SK-N-MC (cell line): ENCODE measurements at regions not wholly inside any gene's neighbourhood (a gene's known extent, or its start where the extent isn't known, plus 50 kb on each side); places are given as distances from the start of the nearest gene placed in this dataset.
"Not testable (repeated sequence)": the region's sequence is repeated elsewhere in the genome, so short reads cannot be mapped to it uniquely, and the experiment has no call there.

ENCODE experiments used
- DNase-seq: peaks from one replicate; pipeline ENCODE4 v3.0.0-alpha.2; 2011; ENCODE audit warnings: low read depth, low spot score
- H3K27ac ChIP-seq: fragments of 200-600 bp; sonication (generic); 2 replicates; pipeline ENCODE4 v1.5.1; 2016; ENCODE audit warnings: mixed run types
- H3K36me3 ChIP-seq: fragments of 200-600 bp; sonication (generic); 2 replicates; pipeline ENCODE4 v1.6.1; 2017; ENCODE audit warnings: antibody characterized with exemption, low read length, mixed read lengths; ENCODE audit not compliant: insufficient read depth
- H3K4me3 ChIP-seq: fragments of 200-600 bp; sonication (generic); 2 replicates; pipeline ENCODE4 v1.5.1; 2016
- H3K9ac ChIP-seq: fragments of 200-600 bp; sonication (generic); 2 replicates; pipeline ENCODE4 v1.8.0; 2017; ENCODE audit warnings: mixed run types, mixed read lengths; ENCODE audit not compliant: insufficient read length
- H3K9me3 ChIP-seq: fragments of 200-600 bp; sonication (generic); 2 replicates; pipeline ENCODE4 v1.6.1; 2017; ENCODE audit warnings: low read depth, mild to moderate bottlenecking, antibody characterized with exemption, low read length, moderate library complexity, mixed read lengths
- EZH2 ChIP-seq: fragments of 200-600 bp; sonication (generic); IDR thresholded peaks from one replicate; pipeline ENCODE4 v1.6.1; 2017; ENCODE audit warnings: antibody characterized with exemption
- FOXP2 ChIP-seq: optimal IDR thresholded peaks from 2 replicates; pipeline ENCODE3; 2011; ENCODE audit warnings: mild to moderate bottlenecking, moderate library complexity; ENCODE audit not compliant: insufficient read depth; ENCODE audit errors: extremely low read length, control extremely low read depth
- POLR2AphosphoS5 ChIP-seq: IDR thresholded peaks from 2 replicates; pipeline ENCODE4 v1.6.1; 2012; ENCODE audit warnings: mild to moderate bottlenecking, low read depth, low read length, borderline replicate concordance

DNA sequence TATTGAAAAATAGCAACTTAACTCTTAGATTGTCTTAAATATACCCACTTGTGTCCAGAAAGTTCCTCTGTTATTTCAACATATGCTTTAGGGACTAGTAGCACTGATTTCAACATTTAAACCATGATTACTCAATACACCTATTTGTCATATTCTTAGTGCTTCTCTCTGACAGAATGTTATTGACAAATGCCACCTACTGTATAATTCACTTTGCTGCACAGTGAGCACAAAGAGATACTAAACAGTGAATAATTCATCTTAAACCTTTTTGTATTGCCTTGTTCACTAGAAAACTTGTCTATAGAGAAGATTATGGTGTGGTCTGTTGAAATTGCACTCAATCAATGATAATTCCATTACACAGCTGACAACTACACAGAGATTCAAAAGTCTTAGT is 692.6 kb downstream of the PCDH17 start:
- DNase-seq = no peak
- TF ChIP-seq FOXP2 (no peak), POLR2AphosphoS5 (no peak), EZH2 (no peak)
- H3K4me3 ChIP-seq = no peak overlapping the region

DNA sequence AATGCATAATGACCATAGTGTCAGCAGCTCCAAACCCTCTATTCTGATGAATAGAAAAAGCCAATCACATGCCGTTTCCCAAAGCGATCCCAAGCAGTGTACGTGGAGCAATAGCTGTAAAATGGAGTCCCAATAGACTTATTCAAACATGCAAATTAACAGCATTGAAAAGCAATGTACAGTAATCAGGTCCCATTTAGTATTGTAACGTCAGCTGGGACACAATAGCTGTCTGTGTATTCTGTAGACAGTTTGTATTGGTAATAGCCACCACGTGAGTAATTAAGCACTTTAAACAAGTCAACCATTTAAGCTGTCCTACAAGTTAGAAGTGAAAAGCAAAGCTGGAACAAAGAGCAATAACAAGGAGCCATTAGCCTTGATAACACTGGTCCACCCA is 698.2 kb downstream of the PCDH17 start:
- no peak overlapping the region for H3K4me3 ChIP-seq
- TF ChIP-seq EZH2 (no peak), FOXP2 (no peak), POLR2AphosphoS5 (no peak)
- no peaks in the 10 kb centered on the region for H3K9me3 ChIP-seq
- no peaks in the 10 kb centered on the region for H3K36me3 ChIP-seq
- H3K9ac ChIP-seq = no peak overlapping the region
- no peak overlapping the region for H3K27ac ChIP-seq
- no peak for DNase-seq

More for the DNA sequence above, 692.6 kb downstream of the PCDH17 start:
- H3K36me3 ChIP-seq = no peaks in the 10 kb centered on the region
- H3K27ac ChIP-seq = no peak overlapping the region
- no peaks in the 10 kb centered on the region for H3K9me3 ChIP-seq
- no peak overlapping the region for H3K9ac ChIP-seq

DNA sequence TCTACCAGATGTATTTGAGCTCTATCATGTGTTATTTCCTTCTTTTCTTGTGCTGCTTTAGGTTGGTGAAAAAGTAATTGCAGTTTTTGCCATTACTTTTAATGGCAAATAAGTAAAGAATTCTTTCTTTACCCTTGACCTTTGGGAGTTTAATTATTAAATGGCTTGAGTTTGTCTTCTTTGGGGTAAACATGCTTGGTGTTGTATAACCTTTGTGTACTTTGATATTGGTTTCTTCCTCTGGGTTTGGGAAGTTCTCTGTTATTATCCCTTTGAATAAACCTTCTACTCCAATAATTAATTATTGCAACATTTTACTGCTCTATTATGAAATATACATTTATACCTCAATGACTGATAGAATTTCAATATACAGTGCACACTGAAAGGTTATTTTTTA is 709.4 kb downstream of the PCDH17 start:
- H3K36me3 ChIP-seq = no peaks in the 10 kb centered on the region
- H3K27ac ChIP-seq = no peak overlapping the region
- no peak overlapping the region for H3K9ac ChIP-seq
- TF ChIP-seq FOXP2 = no peak
- TF ChIP-seq EZH2 = no peak
- TF ChIP-seq POLR2AphosphoS5 = no peak
- no peak overlapping the region for H3K4me3 ChIP-seq
- DNase-seq = no peak
- H3K9me3 ChIP-seq = no peaks in the 10 kb centered on the region

DNA sequence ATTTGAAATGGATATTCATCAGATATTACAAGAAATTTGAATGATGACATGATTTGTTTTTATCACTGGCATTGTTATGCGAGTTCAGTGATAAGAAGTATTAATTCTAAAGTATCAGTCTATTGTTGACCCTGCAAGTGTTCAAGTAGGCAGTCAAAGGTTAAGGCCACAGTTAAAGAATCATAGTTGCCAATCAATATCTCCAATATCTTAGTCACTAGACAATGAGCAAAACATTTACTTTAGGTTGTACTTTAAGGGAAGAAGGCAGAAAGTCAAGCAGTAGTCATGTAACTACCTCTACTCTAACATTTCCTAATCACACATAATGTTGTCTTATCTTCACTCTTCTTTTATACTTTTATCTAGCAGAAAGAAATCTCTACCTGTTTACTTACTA is 709.8 kb downstream of the PCDH17 start:
- no peak overlapping the region for H3K9ac ChIP-seq
- TF ChIP-seq POLR2AphosphoS5 (no peak), FOXP2 (no peak), EZH2 (no peak)
- no peaks in the 10 kb centered on the region for H3K9me3 ChIP-seq
- DNase-seq = no peak
- no peaks in the 10 kb centered on the region for H3K36me3 ChIP-seq
- H3K4me3 ChIP-seq = no peak overlapping the region
- no peak overlapping the region for H3K27ac ChIP-seq

DNA sequence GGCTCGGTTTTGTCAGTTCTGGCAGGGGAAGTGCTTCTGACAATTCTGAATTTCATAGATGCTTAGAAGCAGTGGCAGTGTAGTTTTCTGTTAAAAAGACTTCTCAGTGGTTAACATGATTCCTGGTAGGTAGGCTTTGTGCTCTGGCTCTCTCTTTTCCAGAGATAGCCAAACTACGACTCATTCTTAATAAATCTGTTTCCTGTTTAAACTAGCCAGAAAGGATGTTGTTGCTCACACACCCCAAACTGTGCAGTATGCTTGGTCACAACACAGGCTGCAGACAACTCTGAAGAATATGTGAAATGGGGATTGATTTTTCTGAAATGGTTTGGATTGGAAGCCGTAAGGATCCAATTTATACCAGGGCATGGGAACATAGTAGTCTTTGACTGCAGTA is 711.5 kb downstream of the PCDH17 start:
- TF ChIP-seq EZH2 (no peak), FOXP2 (no peak), POLR2AphosphoS5 (no peak)
- no peak overlapping the region for H3K9ac ChIP-seq
- no peaks in the 10 kb centered on the region for H3K9me3 ChIP-seq
- no peak overlapping the region for H3K4me3 ChIP-seq
- peak overlapping the region; percentile 43; the same call in 1 of the 2 replicates for H3K27ac ChIP-seq
- DNase-seq = no peak
- no peaks in the 10 kb centered on the region for H3K36me3 ChIP-seq

DNA sequence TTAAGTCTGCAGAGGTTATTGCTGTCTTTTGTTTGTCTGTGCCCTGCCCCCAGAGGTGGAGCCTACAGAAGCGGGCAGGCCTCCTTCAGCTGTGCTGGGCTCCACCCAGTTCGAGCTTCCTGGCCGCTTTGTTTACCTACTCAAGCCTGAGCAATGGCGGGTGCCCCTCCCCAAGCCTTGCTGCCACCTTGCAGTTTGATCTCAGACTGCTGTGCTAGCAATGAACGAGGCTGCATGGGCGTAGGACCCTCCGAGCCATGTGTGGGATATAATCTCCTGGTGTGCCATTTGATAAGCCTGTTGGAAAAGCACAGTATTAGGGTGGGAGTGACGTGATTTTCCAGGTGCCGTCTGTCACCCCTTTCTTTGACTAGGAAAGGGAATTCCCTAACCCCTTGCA is 720.6 kb downstream of the PCDH17 start:
- H3K36me3 ChIP-seq, H3K9ac ChIP-seq, H3K4me3 ChIP-seq, H3K27ac ChIP-seq, DNase-seq, H3K9me3 ChIP-seq: not testable (repeated sequence)

DNA sequence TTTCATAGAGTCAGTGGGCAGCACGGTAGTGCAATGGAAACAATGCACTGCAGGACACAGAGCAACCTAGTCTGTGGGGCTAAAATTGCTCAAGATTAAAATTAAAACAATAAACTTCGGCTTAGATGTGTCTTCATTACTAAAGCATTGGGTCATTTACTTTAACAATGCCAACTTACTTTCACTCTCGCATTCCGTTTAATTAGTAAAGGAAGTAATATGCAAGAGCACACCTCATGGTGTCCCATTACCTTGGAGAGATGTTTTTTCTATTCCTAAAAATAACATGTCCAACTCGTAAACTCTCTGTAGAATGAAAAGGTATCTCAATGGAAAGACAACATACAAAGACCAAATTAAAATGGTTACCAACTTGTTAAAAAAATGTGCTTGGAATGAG is 738.4 kb downstream of the PCDH17 start:
- TF ChIP-seq EZH2 (no peak), POLR2AphosphoS5 (no peak), FOXP2 (no peak)
- no peaks in the 10 kb centered on the region for H3K36me3 ChIP-seq
- DNase-seq = no peak
- no peak overlapping the region for H3K9ac ChIP-seq
- no peak overlapping the region for H3K27ac ChIP-seq
- H3K4me3 ChIP-seq = no peak overlapping the region
- no peaks in the 10 kb centered on the region for H3K9me3 ChIP-seq

DNA sequence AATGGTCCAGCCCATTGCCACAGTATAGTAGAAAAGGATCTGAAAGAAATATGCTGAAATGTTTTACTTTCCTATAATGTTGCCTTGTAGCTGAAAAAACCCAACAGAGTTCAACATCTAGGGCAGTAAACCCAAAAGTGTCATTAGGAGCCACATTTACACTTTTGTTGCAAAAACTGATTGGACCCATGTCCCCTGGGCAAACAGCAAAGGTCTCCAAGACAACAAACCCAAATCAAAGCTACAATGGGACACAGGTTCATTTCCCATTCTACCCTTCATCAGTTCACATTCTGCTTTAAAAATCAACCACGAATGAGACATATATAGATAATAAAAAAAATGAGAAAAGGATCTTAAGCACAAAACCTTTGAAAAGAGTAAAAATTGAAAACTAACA is 744.8 kb downstream of the PCDH17 start:
- H3K4me3 ChIP-seq = no peak overlapping the region
- H3K9me3 ChIP-seq = no peaks in the 10 kb centered on the region
- TF ChIP-seq EZH2 (no peak), FOXP2 (no peak), POLR2AphosphoS5 (no peak)
- no peak overlapping the region for H3K27ac ChIP-seq
- no peak for DNase-seq
- H3K9ac ChIP-seq = no peak overlapping the region
- H3K36me3 ChIP-seq = no peaks in the 10 kb centered on the region

DNA sequence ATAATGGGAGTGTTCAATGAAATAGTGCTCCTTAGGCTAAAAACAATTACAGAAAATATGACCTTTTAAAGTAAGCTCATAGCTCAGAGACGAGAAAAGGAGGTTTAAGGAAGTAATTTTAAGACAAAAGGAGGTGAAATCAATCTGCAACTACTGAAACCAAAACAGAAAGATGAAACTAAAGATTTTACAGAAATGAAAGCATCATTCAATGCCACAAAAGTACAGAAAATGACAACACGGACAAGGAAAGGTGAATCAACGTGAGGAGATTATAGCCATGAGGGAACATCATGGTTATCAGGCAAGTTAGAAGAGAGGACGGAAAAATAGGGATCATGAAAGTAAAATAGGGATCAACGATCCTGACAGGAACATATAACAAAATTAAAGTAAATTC is 745.2 kb downstream of the PCDH17 start:
- Histone ChIP-seq H3K9ac (no peak overlapping the region), H3K4me3 (no peak overlapping the region), H3K27ac (no peak overlapping the region), H3K9me3 (no peaks in the 10 kb centered on the region), H3K36me3 (no peaks in the 10 kb centered on the region)
- DNase-seq = no peak
- TF ChIP-seq EZH2 = no peak
- TF ChIP-seq FOXP2 = no peak
- no peak for TF ChIP-seq POLR2AphosphoS5
